ENCODE measurements at regions not wholly inside any gene's neighbourhood (a gene's known extent, or its start where the extent isn't known, plus 50 kb on each side); places are given as distances from the start of the nearest gene placed in this dataset.
"Not testable (repeated sequence)": the region's sequence is repeated elsewhere in the genome, so short reads cannot be mapped to it uniquely, and the experiment has no call there.

DNA sequence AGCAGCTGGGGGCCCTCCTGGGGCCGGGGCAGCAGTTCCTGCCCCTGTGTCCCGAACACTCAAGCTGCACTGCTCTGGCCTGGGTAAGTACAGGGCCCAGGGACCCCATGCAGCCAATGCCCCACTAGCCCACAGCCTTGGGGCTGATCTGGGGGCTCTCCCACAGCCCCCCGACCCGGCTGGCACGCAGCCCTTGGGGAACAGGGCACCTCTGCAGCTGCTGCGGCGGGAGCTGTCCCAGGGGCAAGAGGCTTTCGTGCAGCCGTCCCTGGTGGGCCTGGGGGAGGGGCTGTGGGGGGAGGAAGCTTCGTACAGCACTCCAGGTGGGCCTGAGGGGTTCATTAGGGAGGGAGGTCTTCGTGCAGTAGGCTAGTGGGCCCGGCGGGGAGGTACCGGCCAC lies 186.9 kb downstream of the IGLL1 start:
- TF ChIP-seq, protein P1, sequence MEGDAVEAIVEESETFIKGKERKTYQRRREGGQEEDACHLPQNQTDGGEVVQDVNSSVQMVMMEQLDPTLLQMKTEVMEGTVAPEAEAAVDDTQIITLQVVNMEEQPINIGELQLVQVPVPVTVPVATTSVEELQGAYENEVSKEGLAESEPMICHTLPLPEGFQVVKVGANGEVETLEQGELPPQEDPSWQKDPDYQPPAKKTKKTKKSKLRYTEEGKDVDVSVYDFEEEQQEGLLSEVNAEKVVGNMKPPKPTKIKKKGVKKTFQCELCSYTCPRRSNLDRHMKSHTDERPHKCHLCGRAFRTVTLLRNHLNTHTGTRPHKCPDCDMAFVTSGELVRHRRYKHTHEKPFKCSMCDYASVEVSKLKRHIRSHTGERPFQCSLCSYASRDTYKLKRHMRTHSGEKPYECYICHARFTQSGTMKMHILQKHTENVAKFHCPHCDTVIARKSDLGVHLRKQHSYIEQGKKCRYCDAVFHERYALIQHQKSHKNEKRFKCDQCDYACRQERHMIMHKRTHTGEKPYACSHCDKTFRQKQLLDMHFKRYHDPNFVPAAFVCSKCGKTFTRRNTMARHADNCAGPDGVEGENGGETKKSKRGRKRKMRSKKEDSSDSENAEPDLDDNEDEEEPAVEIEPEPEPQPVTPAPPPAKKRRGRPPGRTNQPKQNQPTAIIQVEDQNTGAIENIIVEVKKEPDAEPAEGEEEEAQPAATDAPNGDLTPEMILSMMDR (IDR thresholded peaks at IDR 0.05) = not testable (repeated sequence)
- not testable (repeated sequence) for TF ChIP-seq EP300 (IDR thresholded peaks at IDR 0.05)
